ENCODE measurements at regions not wholly inside any gene's neighbourhood (a gene's known extent, or its start where the extent isn't known, plus 50 kb on each side); places are given as distances from the start of the nearest gene placed in this dataset.
A peak's percentile ranks its signal among the peaks of the same experiment; 100 is the strongest.
"Not testable (repeated sequence)": the region's sequence is repeated elsewhere in the genome, so short reads cannot be mapped to it uniquely, and the experiment has no call there.

DNA sequence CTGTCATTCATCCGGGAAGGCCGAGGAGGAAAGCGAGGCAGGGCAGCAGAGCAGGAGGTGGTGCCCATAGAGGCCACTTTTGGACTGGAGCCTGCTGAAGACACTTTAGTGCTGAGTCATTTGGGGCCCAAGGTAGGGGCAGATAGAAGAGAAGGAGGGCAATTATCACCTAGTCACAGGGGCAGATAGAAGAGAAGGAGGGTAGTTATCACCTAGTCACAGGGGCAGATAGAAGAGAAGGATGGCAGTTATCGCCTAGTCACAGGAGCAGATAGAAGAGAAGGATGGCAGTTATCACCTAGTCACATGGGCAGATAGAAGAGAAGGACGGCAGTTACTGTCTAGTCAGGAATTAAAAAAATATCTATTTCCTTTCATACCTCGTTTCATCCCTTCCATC, 1372.6 kb downstream of the FOXD4L5 start:
- not testable (repeated sequence) for H3K9me3 ChIP-seq (ENCODE audit: insufficient read depth, low read depth, low read length); H3K36me3 ChIP-seq (ENCODE audit: insufficient read depth, low read depth, low read length); H3K4me1 ChIP-seq (ENCODE audit: insufficient read depth, low read length); H3K9ac ChIP-seq (ENCODE audit: low read depth, low read length); H3K4me3 ChIP-seq (ENCODE audit: low read length); H3K27me3 ChIP-seq (ENCODE audit: insufficient read depth, low read length); H3K27ac ChIP-seq (ENCODE audit: low read length)

DNA sequence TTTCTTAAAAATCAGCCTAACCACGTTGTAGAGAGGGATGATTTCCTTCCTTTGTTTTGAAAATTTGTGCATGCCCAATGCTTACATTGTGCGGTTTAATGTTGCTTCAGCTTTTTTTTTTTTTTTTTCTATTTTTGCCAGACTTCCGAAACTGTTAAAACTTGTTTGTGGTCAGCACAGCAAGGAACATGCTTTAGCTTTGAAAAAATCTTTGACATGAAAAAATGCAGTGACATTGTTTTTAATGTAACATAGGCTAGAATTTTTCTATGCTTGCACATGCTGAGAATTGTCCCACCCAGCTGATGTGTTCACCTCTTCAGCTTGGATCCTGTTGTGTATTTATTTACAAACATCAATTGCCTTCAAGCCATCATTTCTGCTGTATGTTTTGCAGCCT, 1375.9 kb downstream of the FOXD4L5 start:
- H3K27ac ChIP-seq (ENCODE audit: low read length): not testable (repeated sequence)

DNA sequence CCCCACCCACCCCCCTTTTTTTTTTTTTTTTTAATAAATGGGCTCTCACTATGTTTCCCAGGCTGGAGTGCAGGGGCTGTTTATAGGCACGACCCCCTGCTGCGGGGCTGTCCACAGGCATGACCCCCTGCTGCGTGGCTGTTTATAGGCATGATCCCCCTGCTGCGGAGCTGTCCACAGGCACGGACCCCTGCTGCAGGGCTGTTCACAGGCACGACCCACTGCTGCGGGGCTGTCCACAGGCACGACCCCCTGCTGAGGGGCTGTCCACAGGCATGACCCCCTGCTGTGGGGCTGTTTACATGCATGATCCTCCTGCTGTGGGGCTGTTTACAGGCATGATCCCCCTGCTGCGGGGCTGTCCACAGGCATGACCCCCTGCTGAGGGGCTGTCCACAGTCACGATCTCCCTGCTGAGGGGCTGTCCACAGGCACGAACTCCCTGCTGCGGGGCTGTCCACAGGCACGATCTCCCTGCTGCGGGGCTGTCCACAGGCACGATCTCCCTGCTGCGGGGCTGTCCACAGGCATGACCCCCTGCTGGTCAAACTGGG, 1385.3 kb downstream of the FOXD4L5 start:
- not testable (repeated sequence) for H3K9ac ChIP-seq (ENCODE audit: low read depth, low read length); H3K27ac ChIP-seq (ENCODE audit: low read length); H3K9me3 ChIP-seq (ENCODE audit: insufficient read depth, low read depth, low read length); H3K4me1 ChIP-seq (ENCODE audit: insufficient read depth, low read length); H3K36me3 ChIP-seq (ENCODE audit: insufficient read depth, low read depth, low read length); H3K4me3 ChIP-seq (ENCODE audit: low read length); H3K27me3 ChIP-seq (ENCODE audit: insufficient read depth, low read length)

More for the DNA sequence above, 1375.9 kb downstream of the FOXD4L5 start:
- H3K4me1 ChIP-seq (ENCODE audit: insufficient read depth, low read length); H3K9ac ChIP-seq (ENCODE audit: low read depth, low read length); H3K9me3 ChIP-seq (ENCODE audit: insufficient read depth, low read depth, low read length); H3K4me3 ChIP-seq (ENCODE audit: low read length); H3K36me3 ChIP-seq (ENCODE audit: insufficient read depth, low read depth, low read length); H3K27me3 ChIP-seq (ENCODE audit: insufficient read depth, low read length): not testable (repeated sequence)

DNA sequence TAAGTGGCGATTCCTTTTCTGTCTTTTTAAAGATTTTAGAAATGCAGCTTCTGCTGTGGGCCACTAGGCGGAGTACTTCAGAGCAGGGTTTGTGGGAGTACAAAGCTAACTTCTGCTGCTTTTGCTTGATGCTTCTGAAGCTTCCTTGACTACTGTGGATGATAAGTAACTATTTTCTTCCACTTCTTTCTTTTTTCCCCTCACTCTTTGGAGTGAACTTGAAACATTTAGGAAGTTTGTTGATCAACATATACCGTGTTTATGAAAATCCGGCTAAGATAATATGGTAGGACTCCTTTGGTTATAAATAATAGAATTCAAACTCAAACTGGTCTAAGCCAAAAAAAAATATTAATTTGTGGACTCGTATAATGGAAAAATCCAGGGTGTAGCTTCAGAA, 1403.6 kb downstream of the FOXD4L5 start:
- H3K27me3 ChIP-seq (ENCODE audit: insufficient read depth, low read length); H3K9me3 ChIP-seq (ENCODE audit: insufficient read depth, low read depth, low read length); H3K36me3 ChIP-seq (ENCODE audit: insufficient read depth, low read depth, low read length); H3K4me3 ChIP-seq (ENCODE audit: low read length); H3K4me1 ChIP-seq (ENCODE audit: insufficient read depth, low read length); H3K9ac ChIP-seq (ENCODE audit: low read depth, low read length); H3K27ac ChIP-seq (ENCODE audit: low read length): not testable (repeated sequence)

- not testable (repeated sequence) for H3K9ac ChIP-seq (ENCODE audit: low read depth, low read length); H3K36me3 ChIP-seq (ENCODE audit: insufficient read depth, low read depth, low read length); H3K9me3 ChIP-seq (ENCODE audit: insufficient read depth, low read depth, low read length); H3K4me3 ChIP-seq (ENCODE audit: low read length); H3K27me3 ChIP-seq (ENCODE audit: insufficient read depth, low read length); H3K27ac ChIP-seq (ENCODE audit: low read length); H3K4me1 ChIP-seq (ENCODE audit: insufficient read depth, low read length)
Measured at GRCh38 chr9:63876380-63876779, 1408.6 kb downstream of the FOXD4L5 start.

DNA sequence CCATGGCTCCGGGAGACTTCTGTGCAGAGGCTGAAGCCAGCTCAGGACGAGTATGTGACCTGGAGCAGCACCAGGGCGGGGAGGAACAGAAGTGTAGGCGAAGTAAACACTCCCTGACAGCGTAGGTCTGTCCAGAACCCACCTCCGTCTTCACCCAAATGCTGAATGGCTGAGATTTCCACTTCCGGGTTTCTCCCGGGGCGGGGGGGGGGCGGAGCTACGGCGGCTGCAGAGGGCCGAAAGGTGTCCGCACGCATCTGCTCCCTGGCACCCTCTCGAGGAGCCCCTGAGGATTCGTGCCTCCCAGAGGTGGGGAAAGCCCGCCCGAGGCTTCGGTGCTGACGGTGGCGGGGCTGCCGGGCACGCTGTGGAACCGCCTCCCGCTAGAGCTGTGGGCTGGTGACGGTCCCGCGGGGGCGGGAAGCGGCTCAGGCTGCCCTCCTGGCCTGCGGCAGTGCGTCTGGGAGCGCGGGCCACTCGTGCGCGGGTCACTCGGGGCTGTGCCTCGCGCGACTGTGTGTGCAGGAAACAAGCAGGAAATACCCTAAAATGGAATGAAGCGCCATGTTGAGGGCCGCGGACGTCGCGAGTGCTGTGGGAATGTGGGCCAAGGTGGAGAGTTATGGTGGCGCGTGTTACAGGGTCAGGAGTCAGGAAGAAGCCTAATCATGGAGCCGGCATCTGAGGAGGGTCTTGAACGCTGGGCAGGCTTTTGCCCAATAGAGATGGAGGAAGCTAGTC, 1425.4 kb downstream of the FOXD4L5 start:
- Histone ChIP-seq H3K4me3 (ENCODE audit: low read length) (peak overlapping the region; percentile 66; the same call in 1 of the 2 replicates), H3K9ac (ENCODE audit: low read depth, low read length) (no peak overlapping the region), H3K36me3 (ENCODE audit: insufficient read depth, low read depth, low read length) (no peaks in the 10 kb centered on the region), H3K4me1 (ENCODE audit: insufficient read depth, low read length) (no peaks in the 10 kb centered on the region), H3K27ac (ENCODE audit: low read length) (no peak overlapping the region), H3K9me3 (ENCODE audit: insufficient read depth, low read depth, low read length) (no peaks in the 10 kb centered on the region; the same call in 1 of the 2 replicates), H3K27me3 (ENCODE audit: insufficient read depth, low read length) (no peaks in the 10 kb centered on the region)

- H3K4me3 ChIP-seq (ENCODE audit: low read length): peak overlapping the region; percentile 66; the same call in 1 of the 2 replicates
- H3K36me3 ChIP-seq (ENCODE audit: insufficient read depth, low read depth, low read length); H3K27ac ChIP-seq (ENCODE audit: low read length); H3K9me3 ChIP-seq (ENCODE audit: insufficient read depth, low read depth, low read length); H3K27me3 ChIP-seq (ENCODE audit: insufficient read depth, low read length); H3K9ac ChIP-seq (ENCODE audit: low read depth, low read length); H3K4me1 ChIP-seq (ENCODE audit: insufficient read depth, low read length): not testable (repeated sequence)
Measured at GRCh38 chr9:63859090-63859474, 1425.9 kb downstream of the FOXD4L5 start.

DNA sequence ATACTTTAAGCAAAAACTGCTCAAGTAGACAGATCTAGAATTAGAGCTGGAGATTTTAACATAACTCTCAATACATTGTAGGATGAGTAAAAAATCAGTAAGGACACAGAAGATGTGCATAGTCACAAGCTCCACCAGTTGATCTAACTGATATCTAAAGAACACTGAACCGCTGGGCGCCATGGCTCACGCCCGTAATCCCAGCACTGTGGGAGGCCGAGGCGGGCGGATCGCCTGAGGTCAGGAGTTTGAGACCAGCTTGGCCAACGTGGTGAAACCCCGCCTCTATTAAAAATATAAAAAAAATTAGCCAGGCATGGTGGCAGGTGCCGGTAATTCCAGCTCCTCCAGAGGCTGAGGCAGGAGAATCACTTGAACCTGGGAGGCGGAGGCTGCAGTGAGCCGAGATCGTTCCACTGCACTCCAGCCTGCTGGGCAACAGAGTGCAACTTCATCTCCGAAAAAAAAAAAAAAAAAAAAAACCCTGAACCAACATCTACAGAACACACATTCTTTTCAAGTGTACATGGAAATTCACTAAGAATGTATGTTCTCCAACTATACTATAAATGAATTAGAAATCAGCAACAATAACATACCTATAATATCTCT, 1431.8 kb downstream of the FOXD4L5 start:
- H3K4me1 ChIP-seq (ENCODE audit: insufficient read depth, low read length); H3K4me3 ChIP-seq (ENCODE audit: low read length); H3K9me3 ChIP-seq (ENCODE audit: insufficient read depth, low read depth, low read length); H3K27ac ChIP-seq (ENCODE audit: low read length); H3K27me3 ChIP-seq (ENCODE audit: insufficient read depth, low read length); H3K9ac ChIP-seq (ENCODE audit: low read depth, low read length); H3K36me3 ChIP-seq (ENCODE audit: insufficient read depth, low read depth, low read length): not testable (repeated sequence)

DNA sequence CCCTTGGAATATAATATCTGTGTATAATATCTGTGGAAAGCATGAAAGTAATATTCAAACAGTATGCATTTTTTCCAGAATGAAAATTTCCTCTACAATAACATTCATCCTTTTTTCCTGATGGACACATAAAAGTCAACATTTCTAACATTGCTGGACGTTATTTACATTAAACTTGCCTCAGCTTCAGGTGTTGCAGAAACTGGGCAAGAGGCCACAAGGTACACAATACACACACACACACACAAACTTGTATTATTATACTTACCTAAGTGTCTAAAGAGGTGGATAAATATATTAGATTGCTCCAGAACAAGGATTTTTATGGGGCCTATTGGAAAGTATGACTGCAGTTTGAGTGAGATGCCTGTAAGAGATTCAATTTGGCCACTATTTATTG, 1460.2 kb downstream of the FOXD4L5 start:
- not testable (repeated sequence) for H3K36me3 ChIP-seq (ENCODE audit: insufficient read depth, low read depth, low read length); H3K4me3 ChIP-seq (ENCODE audit: low read length); H3K27me3 ChIP-seq (ENCODE audit: insufficient read depth, low read length); H3K4me1 ChIP-seq (ENCODE audit: insufficient read depth, low read length); H3K27ac ChIP-seq (ENCODE audit: low read length); H3K9ac ChIP-seq (ENCODE audit: low read depth, low read length)
- peaks cover 14% of the 10 kb centered on the region for H3K9me3 ChIP-seq (ENCODE audit: insufficient read depth, low read depth, low read length)

- Histone ChIP-seq H3K27me3 (ENCODE audit: insufficient read depth, low read length) (peaks cover 13% of the 10 kb centered on the region), H3K9me3 (ENCODE audit: insufficient read depth, low read depth, low read length) (peaks cover 14% of the 10 kb centered on the region)
- not testable (repeated sequence) for H3K36me3 ChIP-seq (ENCODE audit: insufficient read depth, low read depth, low read length); H3K4me3 ChIP-seq (ENCODE audit: low read length); H3K9ac ChIP-seq (ENCODE audit: low read depth, low read length); H3K27ac ChIP-seq (ENCODE audit: low read length); H3K4me1 ChIP-seq (ENCODE audit: insufficient read depth, low read length)
Measured at GRCh38 chr9:63823375-63824201, 1461.4 kb downstream of the FOXD4L5 start.

- H3K4me3 ChIP-seq (ENCODE audit: low read length); H3K36me3 ChIP-seq (ENCODE audit: insufficient read depth, low read depth, low read length); H3K4me1 ChIP-seq (ENCODE audit: insufficient read depth, low read length); H3K27ac ChIP-seq (ENCODE audit: low read length); H3K9ac ChIP-seq (ENCODE audit: low read depth, low read length): not testable (repeated sequence)
- H3K9me3 ChIP-seq (ENCODE audit: insufficient read depth, low read depth, low read length): peaks cover 20% of the 10 kb centered on the region
- peaks cover 19% of the 10 kb centered on the region for H3K27me3 ChIP-seq (ENCODE audit: insufficient read depth, low read length)
Measured at GRCh38 chr9:63822615-63823374, 1462.2 kb downstream of the FOXD4L5 start.

All from iPS-20b (cell line).